Urinary bladder (tissue), 3 donors: ENCODE measurements at regions not wholly inside any gene's neighbourhood (a gene's known extent, or its start where the extent isn't known, plus 50 kb on each side); places are given as distances from the start of the nearest gene placed in this dataset.

Experiments
- DNase-seq: peaks from one replicate; pipeline ENCODE4 v3.0.0-alpha.2; 2015; ENCODE audit errors: extremely low spot score
- H3K27ac ChIP-seq: one replicate; pipeline ENCODE4 v1.5.1; 2013; ENCODE audit warnings: low read depth, mild to moderate bottlenecking, moderate library complexity
- H3K36me3 ChIP-seq: one replicate; pipeline ENCODE4 v1.6.1; 2013; ENCODE audit warnings: mild to moderate bottlenecking, moderate library complexity; ENCODE audit not compliant: insufficient read depth
- H3K4me1 ChIP-seq: one replicate; pipeline ENCODE4 v1.6.1; 2013; ENCODE audit warnings: mild to moderate bottlenecking, moderate library complexity; ENCODE audit not compliant: insufficient read depth
- H3K4me3 ChIP-seq: one replicate; pipeline ENCODE4 v1.5.1; 2013; ENCODE audit warnings: low read depth, low read length
- WGBS: extraction: QIAGEN DNeasy Blood & Tissue Kit; methylation state at CpG from one replicate; pipeline ENCODE4 v1.1.7; 2013; 5-methylcytosine and 5-hydroxymethylcytosine counted together
- donor health status: healthy with polysubstance abuse.
- donor health status: healthy.

GRCh38 chr4:125400756-125401155 is 86.0 kb downstream of the FAT4 start:
- DNase-seq = no peak
- Histone ChIP-seq H3K36me3 (peaks cover 1% of the 10 kb centered on the region), H3K27ac (no peak overlapping the region), H3K4me1 (no peaks in the 10 kb centered on the region), H3K4me3 (no peak overlapping the region)
- WGBS = 17% methylated on average over 3 of the region's 3 CpGs

GRCh38 chr4:125401784-125402183 is 87.0 kb downstream of the FAT4 start:
- 31% methylated on average over 2 of the region's 2 CpGs for WGBS
- H3K4me3 ChIP-seq = no peak overlapping the region
- H3K4me1 ChIP-seq = no peaks in the 10 kb centered on the region
- peaks cover 1% of the 10 kb centered on the region for H3K36me3 ChIP-seq
- DNase-seq = no peak
- H3K27ac ChIP-seq = no peak overlapping the region

GRCh38 chr4:125420526-125420925 is 105.8 kb downstream of the FAT4 start:
- no peak for DNase-seq
- no peaks in the 10 kb centered on the region for H3K36me3 ChIP-seq
- H3K27ac ChIP-seq = no peak overlapping the region
- WGBS = 27% methylated on average over 2 of the region's 2 CpGs
- no peak overlapping the region for H3K4me3 ChIP-seq
- no peaks in the 10 kb centered on the region for H3K4me1 ChIP-seq

- 74% methylated on average over 1 of the region's 1 CpG for WGBS
- H3K36me3 ChIP-seq = no peaks in the 10 kb centered on the region
- no peak overlapping the region for H3K4me3 ChIP-seq
- H3K4me1 ChIP-seq = no peaks in the 10 kb centered on the region
- no peak for DNase-seq
- H3K27ac ChIP-seq = no peak overlapping the region
Observed at GRCh38 chr4:125421547-125421946, 106.8 kb downstream of the FAT4 start.

GRCh38 chr4:125423124-125423523 is 108.4 kb downstream of the FAT4 start:
- DNase-seq = no peak
- WGBS = 98% methylated on average over 2 of the region's 2 CpGs
- Histone ChIP-seq H3K4me1 (no peaks in the 10 kb centered on the region), H3K36me3 (no peaks in the 10 kb centered on the region), H3K27ac (no peak overlapping the region), H3K4me3 (no peak overlapping the region)

GRCh38 chr4:125428832-125429231 is 114.1 kb downstream of the FAT4 start:
- no peak overlapping the region for H3K4me3 ChIP-seq
- H3K27ac ChIP-seq = no peak overlapping the region
- no peaks in the 10 kb centered on the region for H3K36me3 ChIP-seq
- H3K4me1 ChIP-seq = no peaks in the 10 kb centered on the region
- WGBS = 70% methylated on average over 2 of the region's 2 CpGs
- DNase-seq = no peak

GRCh38 chr4:125430086-125430485 is 115.3 kb downstream of the FAT4 start:
- no peak for DNase-seq
- Histone ChIP-seq H3K4me3 (no peak overlapping the region), H3K4me1 (no peaks in the 10 kb centered on the region), H3K27ac (no peak overlapping the region), H3K36me3 (no peaks in the 10 kb centered on the region)
- 83% methylated on average over 4 of the region's 4 CpGs for WGBS

- Histone ChIP-seq H3K4me3 (no peak overlapping the region), H3K4me1 (no peaks in the 10 kb centered on the region), H3K36me3 (no peaks in the 10 kb centered on the region), H3K27ac (no peak overlapping the region)
- 68% methylated on average over 2 of the region's 2 CpGs for WGBS
- DNase-seq = no peak
Observed at GRCh38 chr4:125432078-125432477, 117.3 kb downstream of the FAT4 start.

- Histone ChIP-seq H3K4me1 (no peaks in the 10 kb centered on the region), H3K36me3 (no peaks in the 10 kb centered on the region), H3K4me3 (no peak overlapping the region), H3K27ac (no peak overlapping the region)
- 61% methylated on average over 2 of the region's 2 CpGs for WGBS
- DNase-seq = no peak
Observed at GRCh38 chr4:125433453-125433852, 118.7 kb downstream of the FAT4 start.

- Histone ChIP-seq H3K36me3 (no peaks in the 10 kb centered on the region), H3K4me3 (no peak overlapping the region), H3K27ac (no peak overlapping the region), H3K4me1 (no peaks in the 10 kb centered on the region)
- WGBS = 92% methylated on average over 3 of the region's 3 CpGs
- no peak for DNase-seq
Observed at GRCh38 chr4:125434136-125434535, 119.4 kb downstream of the FAT4 start.

- no peak overlapping the region for H3K27ac ChIP-seq
- WGBS = 55% methylated on average over 1 of the region's 1 CpG
- H3K36me3 ChIP-seq = no peaks in the 10 kb centered on the region
- DNase-seq = no peak
- H3K4me3 ChIP-seq = no peak overlapping the region
- H3K4me1 ChIP-seq = no peaks in the 10 kb centered on the region
Observed at GRCh38 chr4:125440814-125441213, 126.1 kb downstream of the FAT4 start.

- H3K4me1 ChIP-seq = no peaks in the 10 kb centered on the region
- H3K27ac ChIP-seq = no peak overlapping the region
- no peak overlapping the region for H3K4me3 ChIP-seq
- DNase-seq = no peak
- H3K36me3 ChIP-seq = no peaks in the 10 kb centered on the region
- WGBS = 70% methylated on average over 1 of the region's 1 CpG
Observed at GRCh38 chr4:125444166-125444565, 129.4 kb downstream of the FAT4 start.

GRCh38 chr4:125445525-125445924 is 130.8 kb downstream of the FAT4 start:
- WGBS = 62% methylated on average over 1 of the region's 1 CpG
- DNase-seq = no peak
- Histone ChIP-seq H3K36me3 (no peaks in the 10 kb centered on the region), H3K4me3 (no peak overlapping the region), H3K27ac (no peak overlapping the region), H3K4me1 (no peaks in the 10 kb centered on the region)

- Histone ChIP-seq H3K27ac (no peak overlapping the region), H3K4me3 (no peak overlapping the region), H3K4me1 (no peaks in the 10 kb centered on the region), H3K36me3 (no peaks in the 10 kb centered on the region)
- no peak for DNase-seq
- 77% methylated on average over 6 of the region's 6 CpGs for WGBS
Observed at GRCh38 chr4:125447551-125448290, 133.0 kb downstream of the FAT4 start.

- WGBS = 68% methylated on average over 3 of the region's 3 CpGs
- H3K4me3 ChIP-seq = no peak overlapping the region
- H3K27ac ChIP-seq = no peak overlapping the region
- DNase-seq = no peak
- H3K36me3 ChIP-seq = no peaks in the 10 kb centered on the region
- no peaks in the 10 kb centered on the region for H3K4me1 ChIP-seq
Observed at GRCh38 chr4:125456075-125456474, 141.3 kb downstream of the FAT4 start.
